Esophagus muscularis mucosa (tissue), 4 donors: ENCODE measurements at regions not wholly inside any gene's neighbourhood (a gene's known extent, or its start where the extent isn't known, plus 50 kb on each side); places are given as distances from the start of the nearest gene placed in this dataset.
"Not testable (repeated sequence)": the region's sequence is repeated elsewhere in the genome, so short reads cannot be mapped to it uniquely, and the experiment has no call there.

Source experiments
- DNase-seq: peaks from one replicate; pipeline ENCODE4 v3.0.0-alpha.2; 2017; ENCODE audit errors: extremely low spot score
- H3K27ac ChIP-seq, 4 donors: fragments of 200-600 bp; sonication (generic); replicated peaks in 1 of 4; 1 replicate in 3 of 4; 2 replicates in 1 of 4; pipeline ENCODE4 v1.5.1; 2016 to 2019; ENCODE audit warnings: mild to moderate bottlenecking in 1 of 4
- H3K27me3 ChIP-seq, 4 donors: fragments of 200-600 bp; sonication (generic); one replicate each; pipeline versions ENCODE4 v1.5.1 to v1.6.0; 2016 to 2019
- H3K36me3 ChIP-seq, 4 donors: fragments of 200-600 bp; sonication (generic); one replicate each; pipeline ENCODE4 v1.5.1; 2016 to 2019
- H3K4me1 ChIP-seq, 4 donors: fragments of 200-600 bp; sonication (generic); one replicate each; pipeline ENCODE4 v1.5.1; 2016 to 2019
- H3K4me3 ChIP-seq, 4 donors: fragments of 200-600 bp; sonication (generic); 1 replicate in 2 of 4; 2 replicates in 2 of 4; pipeline ENCODE4 v1.5.1; 2016 to 2019; ENCODE audit warnings: mild to moderate bottlenecking in 4 of 4, moderate library complexity in 1 of 4
- H3K9me3 ChIP-seq, 4 donors: fragments of 200-600 bp; sonication (generic); 1 replicate in 3 of 4; 2 replicates in 1 of 4; pipeline ENCODE4 v1.5.1; 2016 to 2019
- CTCF ChIP-seq, 3 experiments: fragments of 200-600 bp in 2 of 3; fragments of 450-650 bp in 1 of 3; sonication (generic) in 2 of 3; IDR thresholded peaks; one replicate each; pipeline ENCODE4 v1.5.1; 2017 to 2019; ENCODE audit warnings: antibody characterized with exemption in 3 of 3, mild to moderate bottlenecking in 2 of 3, moderate library complexity in 1 of 3
- WGBS: methylation state at CpG from one replicate; pipeline ENCODE4 v1.1.5; 2018; 5-methylcytosine and 5-hydroxymethylcytosine counted together
- intact Hi-C: fragments of 100-400 bp; cut with DNase I; formaldehyde crosslinking; loops from one replicate; pipeline ENCODE4 v1.15.1; 2023
- small RNA-seq, 3 donors: library from RNA; depleted of rRNA; stranded (forward); fragments of <200 nt; gene quantifications; one replicate each; pipeline ENCODE3, GENCODE V24; 2016

GRCh38 chr13:46463719-46464118, 76.7 kb upstream of the RUBCNL start:
- intact Hi-C loops: no loop called here
- H3K4me1 ChIP-seq: peaks cover 0 to 6% (median 2%) of the 10 kb centered on the region in 4 donors
- TF ChIP-seq CTCF (IDR thresholded peaks at IDR 0.05): no peak
- DNase-seq: no peak
- WGBS: 88% methylated on average over 13 of the region's 23 CpGs
- H3K36me3 ChIP-seq: no peaks in the 10 kb centered on the region
- no peak overlapping the region for H3K27ac ChIP-seq
- no peak overlapping the region for H3K4me3 ChIP-seq
- H3K27me3 ChIP-seq: no peaks in the 10 kb centered on the region
- H3K9me3 ChIP-seq: no peaks in the 10 kb centered on the region

GRCh38 chr13:46460223-46460622, 73.2 kb upstream of the RUBCNL start:
- DNase-seq, H3K4me3 ChIP-seq, intact Hi-C loops, H3K9me3 ChIP-seq, H3K36me3 ChIP-seq, H3K27me3 ChIP-seq, H3K27ac ChIP-seq, H3K4me1 ChIP-seq: not testable (repeated sequence)
- 91% methylated on average over 4 of the region's 4 CpGs for WGBS

GRCh38 chr13:46457255-46457654, 70.2 kb upstream of the RUBCNL start:
- H3K36me3 ChIP-seq, H3K4me3 ChIP-seq, H3K4me1 ChIP-seq, H3K27me3 ChIP-seq, intact Hi-C loops, H3K9me3 ChIP-seq, DNase-seq, H3K27ac ChIP-seq: not testable (repeated sequence)
- 79% methylated on average over 1 of the region's 2 CpGs for WGBS

- DNase-seq, H3K27ac ChIP-seq, H3K36me3 ChIP-seq, intact Hi-C loops, H3K27me3 ChIP-seq, H3K4me3 ChIP-seq, H3K9me3 ChIP-seq, H3K4me1 ChIP-seq: not testable (repeated sequence)
- WGBS: 79% methylated on average over 4 of the region's 4 CpGs
- peak in 1 of 3 experiments; percentile 7 for TF ChIP-seq CTCF (IDR thresholded peaks at IDR 0.05)
Observed at GRCh38 chr13:46455924-46456323, 68.9 kb upstream of the RUBCNL start.

GRCh38 chr13:46451145-46451544, 64.1 kb upstream of the RUBCNL start:
- H3K27me3 ChIP-seq, H3K27ac ChIP-seq, H3K36me3 ChIP-seq, DNase-seq, intact Hi-C loops, H3K9me3 ChIP-seq, H3K4me3 ChIP-seq, H3K4me1 ChIP-seq: not testable (repeated sequence)
- WGBS: 79% methylated on average over 3 of the region's 3 CpGs

GRCh38 chr13:46449949-46450348, 62.9 kb upstream of the RUBCNL start:
- H3K4me3 ChIP-seq, H3K4me1 ChIP-seq, H3K9me3 ChIP-seq, H3K27ac ChIP-seq, H3K36me3 ChIP-seq, DNase-seq, intact Hi-C loops, H3K27me3 ChIP-seq: not testable (repeated sequence)
- 60% methylated on average over 2 of the region's 2 CpGs for WGBS

- H3K9me3 ChIP-seq, H3K4me1 ChIP-seq, H3K27ac ChIP-seq, H3K36me3 ChIP-seq, H3K4me3 ChIP-seq, DNase-seq, intact Hi-C loops, H3K27me3 ChIP-seq: not testable (repeated sequence)
- WGBS: 64% methylated on average over 4 of the region's 4 CpGs
Observed at GRCh38 chr13:46448148-46448547, 61.1 kb upstream of the RUBCNL start.

- DNase-seq, intact Hi-C loops, H3K27ac ChIP-seq, H3K4me1 ChIP-seq, H3K36me3 ChIP-seq, H3K9me3 ChIP-seq, H3K27me3 ChIP-seq: not testable (repeated sequence)
- H3K4me3 ChIP-seq: peak overlapping the region; percentile 29 to 47 (median 44)
- WGBS: 81% methylated on average over 39 of the region's 40 CpGs
Observed at GRCh38 chr13:46437808-46438404, 50.9 kb upstream of the RUBCNL start.

Small RNAs in the stretch of these regions (small RNA-seq; reads per million reads assigned to genes)
- gene COX17P1: 0 reads per million in 3 donors
